ENCODE measurements at regions not wholly inside any gene's neighbourhood (a gene's known extent, or its start where the extent isn't known, plus 50 kb on each side); places are given as distances from the start of the nearest gene placed in this dataset.

- H3F3A ChIP-seq (ENCODE audit: low read depth) = no peaks in the 10 kb centered on the region
- TF ChIP-seq EZH2phosphoT487 (IDR thresholded peaks at IDR 0.05; ENCODE audit: borderline replicate concordance) (no peak), CTCF (conservative IDR thresholded peaks at IDR 0.05; ENCODE audit: low read length) (peak; percentile 31)
- H3K27me3 ChIP-seq (ENCODE audit: insufficient read depth, low read length, poor library complexity, severe bottlenecking) = peaks cover 6% of the 10 kb centered on the region
- no peaks in the 10 kb centered on the region for H4K20me1 ChIP-seq (ENCODE audit: insufficient read depth, low read length, poor library complexity, severe bottlenecking)
- H2AFZ ChIP-seq (ENCODE audit: low read length) = no peak overlapping the region
- H3K79me2 ChIP-seq (ENCODE audit: insufficient read depth, low read length) = no peaks in the 10 kb centered on the region
- H3K9me2 ChIP-seq (replicated peaks; ENCODE audit: low read depth, low read length) = no peaks in the 10 kb centered on the region
- no peaks in the 10 kb centered on the region for H3K4me1 ChIP-seq (ENCODE audit: insufficient read depth, low read length, poor library complexity, severe bottlenecking)
- H3K9me3 ChIP-seq (ENCODE audit: insufficient read depth, low read depth, low read length) = no peaks in the 10 kb centered on the region
- no peak overlapping the region for H3K9ac ChIP-seq (ENCODE audit: low read depth, low read length, poor library complexity, severe bottlenecking)
- no peaks in the 10 kb centered on the region for H3K36me3 ChIP-seq (ENCODE audit: insufficient read depth, low read length)
- H3K4me2 ChIP-seq (ENCODE audit: low read depth, low read length, poor library complexity, severe bottlenecking) = no peak overlapping the region
- no peak overlapping the region for H3K4me3 ChIP-seq (ENCODE audit: low read length, poor library complexity, severe bottlenecking)
Measured at GRCh38 chr2:65686928-65687521, 254.6 kb upstream of the SPRED2 start.

- no peaks in the 10 kb centered on the region for H3K9me3 ChIP-seq (ENCODE audit: insufficient read depth, low read depth, low read length)
- H3K36me3 ChIP-seq (ENCODE audit: insufficient read depth, low read length) = no peaks in the 10 kb centered on the region
- TF ChIP-seq EZH2phosphoT487 (IDR thresholded peaks at IDR 0.05; ENCODE audit: borderline replicate concordance) = no peak
- TF ChIP-seq CTCF (conservative IDR thresholded peaks at IDR 0.05; ENCODE audit: low read length) = no peak
Measured at GRCh38 chr2:65681503-65681902, 249.1 kb upstream of the SPRED2 start.

GRCh38 chr2:65678779-65679391 lies 246.5 kb upstream of the SPRED2 start:
- no peaks in the 10 kb centered on the region for H3K4me1 ChIP-seq (ENCODE audit: insufficient read depth, low read length, poor library complexity, severe bottlenecking)
- H3F3A ChIP-seq (ENCODE audit: low read depth) = no peaks in the 10 kb centered on the region
- H3K9me3 ChIP-seq (ENCODE audit: insufficient read depth, low read depth, low read length) = no peaks in the 10 kb centered on the region
- H3K79me2 ChIP-seq (ENCODE audit: insufficient read depth, low read length) = no peaks in the 10 kb centered on the region
- H4K20me1 ChIP-seq (ENCODE audit: insufficient read depth, low read length, poor library complexity, severe bottlenecking) = no peaks in the 10 kb centered on the region
- H3K9me2 ChIP-seq (replicated peaks; ENCODE audit: low read depth, low read length) = no peaks in the 10 kb centered on the region
- TF ChIP-seq EZH2phosphoT487 (IDR thresholded peaks at IDR 0.05; ENCODE audit: borderline replicate concordance) (no peak), CTCF (conservative IDR thresholded peaks at IDR 0.05; ENCODE audit: low read length) (no peak)
- no peaks in the 10 kb centered on the region for H3K27me3 ChIP-seq (ENCODE audit: insufficient read depth, low read length, poor library complexity, severe bottlenecking)
- no peak overlapping the region for H3K4me2 ChIP-seq (ENCODE audit: low read depth, low read length, poor library complexity, severe bottlenecking)
- H3K9ac ChIP-seq (ENCODE audit: low read depth, low read length, poor library complexity, severe bottlenecking) = no peak overlapping the region
- no peak overlapping the region for H3K4me3 ChIP-seq (ENCODE audit: low read length, poor library complexity, severe bottlenecking)
- H3K36me3 ChIP-seq (ENCODE audit: insufficient read depth, low read length) = no peaks in the 10 kb centered on the region
- H2AFZ ChIP-seq (ENCODE audit: low read length) = no peak overlapping the region

More at GRCh38 chr2:65681503-65681902, 249.1 kb upstream of the SPRED2 start:
- H3K79me2 ChIP-seq (ENCODE audit: insufficient read depth, low read length) = no peaks in the 10 kb centered on the region
- H3K27me3 ChIP-seq (ENCODE audit: insufficient read depth, low read length, poor library complexity, severe bottlenecking) = peaks cover 6% of the 10 kb centered on the region
- no peaks in the 10 kb centered on the region for H3K4me1 ChIP-seq (ENCODE audit: insufficient read depth, low read length, poor library complexity, severe bottlenecking)
- no peaks in the 10 kb centered on the region for H3K9me2 ChIP-seq (replicated peaks; ENCODE audit: low read depth, low read length)
- H3K4me3 ChIP-seq (ENCODE audit: low read length, poor library complexity, severe bottlenecking) = no peak overlapping the region
- H3F3A ChIP-seq (ENCODE audit: low read depth) = no peaks in the 10 kb centered on the region
- no peak overlapping the region for H2AFZ ChIP-seq (ENCODE audit: low read length)
- H3K9ac ChIP-seq (ENCODE audit: low read depth, low read length, poor library complexity, severe bottlenecking) = no peak overlapping the region
- H3K4me2 ChIP-seq (ENCODE audit: low read depth, low read length, poor library complexity, severe bottlenecking) = no peak overlapping the region
- H4K20me1 ChIP-seq (ENCODE audit: insufficient read depth, low read length, poor library complexity, severe bottlenecking) = no peaks in the 10 kb centered on the region

Measured in Loucy (cell line).